A172 (cell line): ENCODE measurements at regions not wholly inside any gene's neighbourhood (a gene's known extent, or its start where the extent isn't known, plus 50 kb on each side); places are given as distances from the start of the nearest gene placed in this dataset.

Source experiments
- DNase-seq: peaks from one replicate; pipeline ENCODE4 v3.0.0-alpha.2; 2015; ENCODE audit warnings: low spot score

DNA sequence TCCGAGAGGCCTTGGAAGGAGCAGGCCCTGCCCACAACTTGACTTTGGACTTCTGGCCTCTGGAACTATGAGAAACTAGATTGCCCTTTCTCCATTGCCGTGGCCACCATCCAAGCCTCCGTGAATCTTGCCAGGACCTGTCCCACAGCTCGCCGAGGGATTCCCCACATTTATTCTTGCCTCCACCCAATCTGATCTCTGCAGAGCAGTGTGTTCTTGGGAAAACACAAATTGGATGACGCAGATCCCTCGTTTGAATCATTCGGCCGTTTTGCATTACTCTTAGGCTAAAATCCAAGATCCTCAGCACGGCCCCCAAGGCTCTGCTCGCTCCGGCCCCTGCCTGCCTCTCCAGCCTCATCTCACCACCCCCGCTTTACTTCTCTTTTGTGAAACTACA is 364.2 kb downstream of the ZNF516 start:
- DNase-seq: no peak

- DNase-seq: no peak
Measured at GRCh38 chr18:76126327-76126726, 368.7 kb downstream of the ZNF516 start.

GRCh38 chr18:76121011-76121410 is 374.0 kb downstream of the ZNF516 start:
- DNase-seq: no peak

DNA sequence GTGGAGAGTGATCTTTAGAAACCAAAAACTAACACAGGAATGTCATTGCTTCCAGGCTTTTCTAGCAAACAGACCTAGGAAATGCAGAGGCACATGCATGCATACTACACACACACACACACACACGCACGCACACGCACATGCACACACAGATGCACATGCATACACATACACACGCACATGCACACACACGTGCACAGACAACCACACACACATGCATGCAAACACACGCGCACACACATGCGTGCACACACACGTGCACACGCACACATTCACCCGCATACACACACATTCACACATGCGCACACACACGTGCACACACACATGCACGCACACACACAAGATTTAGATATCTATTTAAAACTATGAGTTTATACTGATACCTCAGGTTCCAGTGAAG is 379.5 kb downstream of the ZNF516 start:
- no peak for DNase-seq

DNA sequence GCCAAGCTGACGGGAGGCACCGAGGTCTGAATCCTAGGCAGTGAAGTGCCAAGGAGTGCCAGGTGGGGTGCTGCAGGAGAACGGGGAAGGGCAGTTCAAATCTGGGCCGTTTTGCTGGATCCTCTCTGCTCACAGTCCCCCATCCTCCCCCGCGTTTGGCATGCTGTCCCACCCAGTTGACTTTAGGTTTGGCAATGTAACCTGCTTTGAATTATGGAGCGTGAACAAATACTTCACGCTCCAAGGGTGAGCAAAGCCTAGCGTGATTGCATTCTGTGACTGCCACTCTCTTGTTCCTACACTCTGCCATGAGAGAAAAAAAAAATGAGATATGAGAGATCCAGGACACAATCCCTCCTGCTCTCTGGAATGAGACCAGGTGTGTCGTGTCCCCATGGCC is 381.9 kb downstream of the ZNF516 start:
- no peak for DNase-seq

- DNase-seq: no peak
Measured at GRCh38 chr18:76102626-76103025, 392.4 kb downstream of the ZNF516 start.

GRCh38 chr18:76102156-76102555 is 392.9 kb downstream of the ZNF516 start:
- no peak for DNase-seq

GRCh38 chr18:76099931-76100457 is 395.0 kb downstream of the ZNF516 start:
- DNase-seq: no peak

DNA sequence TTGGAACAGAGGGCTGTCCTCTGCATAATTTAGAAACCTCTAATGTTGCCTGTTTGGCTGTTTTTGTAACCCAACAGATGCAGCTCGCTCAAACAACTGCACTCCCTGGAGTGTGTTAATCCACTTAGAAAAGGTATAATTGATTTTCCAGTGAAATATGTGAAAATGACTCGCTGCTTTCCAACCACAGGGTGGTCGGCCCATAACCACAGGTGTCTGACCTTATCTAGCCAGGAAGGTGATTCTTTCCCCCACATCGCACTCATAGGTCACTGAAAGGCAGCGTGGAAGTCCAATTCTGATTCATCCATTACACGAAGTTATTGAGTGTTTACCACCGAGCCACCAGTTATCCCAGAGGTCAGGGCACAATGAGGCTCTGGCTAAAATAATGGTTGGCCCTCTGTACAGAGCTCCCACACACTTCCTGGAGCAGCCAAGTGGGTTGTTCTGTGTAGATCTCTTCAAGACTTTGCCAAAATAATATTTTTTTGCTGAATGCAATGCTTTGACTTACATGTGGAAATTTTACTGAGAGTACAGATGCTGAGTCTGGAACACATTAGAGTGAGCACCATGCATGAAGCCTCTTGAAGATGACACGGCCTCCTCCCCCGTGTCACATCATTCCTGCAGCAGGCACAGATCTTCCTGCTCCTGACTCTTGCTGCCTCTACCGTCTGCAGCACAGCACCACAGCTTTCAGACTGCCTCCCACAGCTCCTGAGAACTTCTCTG is 396.2 kb downstream of the ZNF516 start:
- no peak for DNase-seq

DNA sequence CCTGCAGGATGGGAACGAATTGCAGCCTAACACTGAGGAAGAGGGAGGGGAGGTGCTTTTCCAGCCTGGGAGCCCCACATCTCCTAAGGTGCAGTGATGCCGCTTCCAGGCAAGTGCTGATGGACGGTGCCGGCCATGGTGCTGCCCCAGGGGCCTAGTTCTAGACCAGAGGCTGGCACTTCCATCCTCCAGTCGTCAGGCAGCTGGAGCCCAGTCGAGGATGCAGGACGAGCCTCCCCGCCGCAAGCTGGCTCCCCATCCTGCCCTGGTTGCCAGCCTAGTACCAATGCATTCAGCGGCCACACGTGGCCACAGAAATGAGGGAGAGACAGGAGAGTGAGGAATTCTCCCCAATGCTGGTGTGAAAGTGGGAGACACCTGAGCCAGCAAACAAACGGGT is 413.5 kb downstream of the ZNF516 start:
- no peak for DNase-seq

DNA sequence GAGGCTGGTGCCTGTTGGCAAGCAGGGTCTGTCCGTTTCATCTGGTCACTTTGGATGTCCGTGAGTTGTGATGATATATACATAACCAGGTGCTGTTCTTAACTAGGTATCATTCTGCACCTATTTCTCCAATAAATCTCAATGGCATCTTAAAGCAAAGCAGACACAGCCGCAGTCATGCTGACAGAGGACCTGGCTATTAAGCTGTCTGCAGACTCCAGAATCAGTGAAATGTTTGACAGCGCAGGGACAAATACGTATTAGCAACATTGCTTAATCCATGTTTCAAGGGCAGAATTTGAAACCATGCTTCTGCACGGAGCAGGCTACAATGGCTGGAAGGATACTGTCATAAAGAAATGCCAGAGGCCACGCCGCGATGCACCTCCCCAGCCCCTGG is 414.6 kb downstream of the ZNF516 start:
- no peak for DNase-seq

- peak; percentile 5 for DNase-seq
Measured at GRCh38 chr18:76075777-76076176, 419.3 kb downstream of the ZNF516 start.

DNA sequence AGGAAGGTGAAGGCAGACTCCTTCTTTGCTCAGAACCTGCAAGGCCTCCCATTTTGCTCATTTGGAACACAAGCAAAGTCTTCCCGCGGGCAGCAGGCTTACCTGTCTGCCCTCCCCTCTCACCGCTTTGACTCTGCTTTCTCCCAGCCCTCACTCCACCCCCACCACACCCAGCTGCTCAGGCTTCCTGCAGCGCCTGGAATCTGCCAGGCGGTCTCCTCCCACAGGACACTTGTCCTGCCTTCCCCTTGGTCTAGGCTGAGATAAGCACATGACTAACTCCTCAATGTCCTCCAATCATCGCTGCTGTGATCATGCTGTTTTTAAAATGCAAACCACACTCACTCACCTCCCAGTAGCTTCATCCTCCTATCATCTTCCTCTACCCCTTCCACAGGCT is 430.0 kb downstream of the ZNF516 start:
- DNase-seq: peak; percentile 17

GRCh38 chr18:76058146-76058545 is 436.9 kb downstream of the ZNF516 start:
- DNase-seq: no peak

GRCh38 chr18:76057386-76057785 is 437.7 kb downstream of the ZNF516 start:
- no peak for DNase-seq

- no peak for DNase-seq
Measured at GRCh38 chr18:76056471-76057110, 438.5 kb downstream of the ZNF516 start.

GRCh38 chr18:76055578-76055977 is 439.5 kb downstream of the ZNF516 start:
- DNase-seq: no peak

GRCh38 chr18:76055025-76055424 is 440.0 kb downstream of the ZNF516 start:
- DNase-seq: no peak

DNA sequence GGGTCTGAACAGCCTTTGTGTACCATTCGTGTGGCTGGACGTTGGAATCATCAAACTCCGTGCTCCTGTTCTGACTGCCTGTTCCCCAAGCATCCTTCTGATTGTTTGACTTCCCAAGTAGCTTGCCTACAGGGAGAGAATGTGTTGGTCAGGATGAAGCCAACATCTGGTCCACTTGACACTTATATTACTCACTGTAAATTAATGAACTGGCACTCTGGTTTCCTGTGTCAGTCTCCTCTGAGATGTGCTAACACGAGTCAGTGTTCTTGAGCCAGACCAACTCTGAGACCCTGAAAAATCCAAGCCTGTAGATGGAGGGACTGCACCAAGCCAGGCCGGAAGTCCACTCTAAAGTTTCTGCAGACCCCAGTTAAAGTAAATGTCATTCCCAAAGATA is 440.9 kb downstream of the ZNF516 start:
- no peak for DNase-seq

DNA sequence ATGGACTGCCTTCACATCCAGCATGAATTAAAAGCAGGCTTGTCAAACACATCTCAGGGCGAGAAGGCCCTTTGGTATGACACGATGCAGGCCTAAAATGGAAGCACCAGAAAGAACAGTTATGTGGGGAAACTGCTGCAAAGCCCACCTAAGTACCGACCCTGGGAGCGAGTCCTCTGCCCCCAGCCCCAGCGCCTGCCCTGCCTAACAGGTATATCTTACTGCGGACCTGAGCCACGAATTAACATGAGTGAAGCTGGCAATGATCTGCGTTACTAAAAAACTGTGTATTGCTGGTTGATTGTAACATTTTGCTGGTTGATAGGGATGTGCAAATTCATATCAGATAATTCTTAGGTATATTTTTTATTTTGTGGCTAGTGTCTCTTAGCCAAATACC is 441.5 kb downstream of the ZNF516 start:
- no peak for DNase-seq

DNA sequence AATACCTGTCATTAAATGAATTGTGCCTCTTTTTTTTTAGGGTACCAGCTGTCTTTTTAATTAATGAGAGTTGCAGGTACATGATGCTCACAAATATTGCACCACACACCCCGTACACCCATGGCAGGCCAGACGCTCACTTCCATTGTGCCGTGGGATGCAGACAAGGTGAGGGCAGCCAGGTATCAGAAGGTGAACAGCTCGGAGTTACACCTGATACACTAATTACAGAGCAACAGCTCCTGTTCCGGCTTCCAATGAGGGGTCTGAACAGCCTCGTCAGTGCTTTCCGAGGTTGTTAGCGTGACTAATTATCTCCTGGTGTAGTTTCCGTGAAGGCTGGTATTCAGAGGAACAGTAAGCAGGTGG is 442.8 kb downstream of the ZNF516 start:
- DNase-seq: no peak

DNA sequence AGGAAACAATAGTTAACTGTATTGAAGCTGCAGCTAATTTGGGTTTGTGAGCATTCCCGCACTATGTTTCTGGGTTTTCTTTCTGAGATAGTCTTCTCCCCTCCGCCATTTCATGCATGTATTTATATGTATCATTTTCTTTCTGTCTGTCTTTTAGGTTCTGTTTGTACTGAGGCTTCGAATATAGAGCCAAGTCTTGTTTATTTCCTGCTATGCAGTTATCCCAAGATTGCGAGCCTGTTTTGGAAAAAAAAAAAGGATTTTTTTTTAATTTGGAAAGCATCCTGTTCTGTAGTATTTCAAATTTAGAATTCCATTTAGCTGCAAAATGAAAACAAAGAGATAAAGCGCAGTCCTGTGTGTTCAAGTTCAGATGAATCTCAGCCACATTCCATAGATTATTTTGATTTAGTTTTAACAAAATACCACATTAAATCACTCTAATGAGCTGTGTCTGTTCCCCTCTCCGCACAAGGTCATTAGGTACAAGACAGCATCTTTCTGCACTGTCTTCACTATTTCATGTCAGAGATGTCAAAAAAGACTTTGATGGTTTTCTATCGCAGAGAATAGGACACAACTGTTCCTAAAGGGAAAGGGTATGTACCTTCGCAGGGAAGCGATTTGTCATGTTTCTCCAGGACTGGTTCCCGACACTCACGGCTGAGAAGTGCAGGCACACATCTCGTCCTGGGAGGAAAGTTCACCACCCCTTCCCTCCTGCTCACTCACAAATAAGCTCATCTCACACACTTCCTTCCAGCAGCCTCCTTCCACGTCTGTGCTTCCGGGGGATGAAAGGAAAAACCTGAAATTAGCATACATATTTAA is 443.4 kb downstream of the ZNF516 start:
- DNase-seq: no peak

DNA sequence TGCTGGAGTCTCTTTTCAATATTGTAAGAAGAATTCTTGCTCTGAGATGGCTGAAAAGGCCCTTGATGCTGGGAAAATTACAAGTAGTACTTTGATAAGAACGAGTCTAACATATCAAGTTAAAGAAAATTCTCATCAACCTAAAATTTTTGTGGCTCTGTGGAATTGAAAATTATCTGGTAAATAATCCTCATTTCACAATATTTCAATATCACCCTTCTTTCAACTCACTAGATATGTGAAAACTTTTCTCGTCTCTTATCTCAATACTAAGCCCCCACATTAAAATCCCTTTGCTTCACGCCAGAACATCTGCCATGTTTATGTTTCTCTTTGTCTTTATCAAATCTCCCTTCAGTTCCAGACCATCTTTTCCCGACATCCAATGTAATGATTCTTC is 448.8 kb downstream of the ZNF516 start:
- DNase-seq: no peak
